DMS53 treated with DMSO at 0.1 percent for 48 hours (cell line): ENCODE measurements at regions not wholly inside any gene's neighbourhood (a gene's known extent, or its start where the extent isn't known, plus 50 kb on each side); places are given as distances from the start of the nearest gene placed in this dataset.
A peak's percentile ranks its signal among the peaks of the same experiment; 100 is the strongest.
"Not testable (repeated sequence)": the region's sequence is repeated elsewhere in the genome, so short reads cannot be mapped to it uniquely, and the experiment has no call there.

ENCODE experiments used
- DNase-seq: peaks from one replicate; lab custom pipeline; 2025; ENCODE audit not compliant: unreplicated experiment; lab: John Stamatoyannopoulos, UW

- DNase-seq, result no peak
These were observed 89.1 kb upstream of the IGFBP7 start for GRCh38 chr4:57199267-57199666.

GRCh38 chr4:57195622-57196021 lies 85.4 kb upstream of the IGFBP7 start:
- DNase-seq, result no peak

- no peak for DNase-seq
These were observed 84.0 kb upstream of the IGFBP7 start for GRCh38 chr4:57194068-57194611.

- DNase-seq, result no peak
These were observed 83.1 kb upstream of the IGFBP7 start for GRCh38 chr4:57193209-57193810.

- no peak for DNase-seq
These were observed 81.4 kb upstream of the IGFBP7 start for GRCh38 chr4:57191523-57192034.

GRCh38 chr4:57190601-57191481 lies 80.7 kb upstream of the IGFBP7 start:
- peak; percentile 15 for DNase-seq

GRCh38 chr4:57187246-57187645 lies 77.1 kb upstream of the IGFBP7 start:
- DNase-seq, result no peak

- DNase-seq, result no peak
These were observed 74.3 kb upstream of the IGFBP7 start for GRCh38 chr4:57184378-57185029.

- no peak for DNase-seq
These were observed 72.1 kb upstream of the IGFBP7 start for GRCh38 chr4:57182132-57182874.

- DNase-seq, result not testable (repeated sequence)
These were observed 63.0 kb upstream of the IGFBP7 start for GRCh38 chr4:57173136-57173535.

GRCh38 chr4:57172065-57172464 lies 61.9 kb upstream of the IGFBP7 start:
- DNase-seq, result no peak

- no peak for DNase-seq
These were observed 58.8 kb upstream of the IGFBP7 start for GRCh38 chr4:57168982-57169381.

GRCh38 chr4:57163530-57164459 lies 53.6 kb upstream of the IGFBP7 start:
- DNase-seq, result peak; percentile 53

- no peak for DNase-seq
These were observed 52.4 kb upstream of the IGFBP7 start for GRCh38 chr4:57162499-57163019.
